DND-41 (cell line): ENCODE measurements at regions not wholly inside any gene's neighbourhood (a gene's known extent, or its start where the extent isn't known, plus 50 kb on each side); places are given as distances from the start of the nearest gene placed in this dataset.

Source experiments
- ATAC-seq: fragments of 200-7000 bp; cut with Tn5 transposase; 3 replicates; pipeline ENCODE4 v1.9.1; 2021; ENCODE audit warnings: low read depth; ENCODE audit not compliant: insufficient read depth
- DNase-seq: peaks from one replicate; pipeline ENCODE4 v3.0.0-alpha.2; 2020
- H2AFZ ChIP-seq: 2 replicates; pipeline ENCODE4 v1.6.0; 2012; ENCODE audit warnings: low read depth, low read length
- H3K27ac ChIP-seq: 2 replicates; pipeline ENCODE4 v1.5.1; 2012; ENCODE audit warnings: low read length, inconsistent platforms
- H3K27me3 ChIP-seq: fragments of 200-600 bp; sonication (generic); 2 replicates; pipeline ENCODE4 v1.6.0; 2012; ENCODE audit warnings: low read length, mild to moderate bottlenecking, inconsistent platforms; ENCODE audit not compliant: insufficient read depth, poor library complexity
- H3K36me3 ChIP-seq: 2 replicates; pipeline ENCODE4 v1.5.1; 2012; ENCODE audit warnings: low read length, inconsistent platforms; ENCODE audit not compliant: insufficient read depth
- H3K4me1 ChIP-seq: 2 replicates; pipeline ENCODE4 v1.5.1; 2012; ENCODE audit warnings: mild to moderate bottlenecking, low read length; ENCODE audit not compliant: insufficient read depth
- H3K4me2 ChIP-seq: 2 replicates; pipeline ENCODE4 v1.6.0; 2012; ENCODE audit warnings: mild to moderate bottlenecking, moderate library complexity, low read length, inconsistent platforms; ENCODE audit not compliant: insufficient read depth
- H3K4me3 ChIP-seq, 2 experiments: fragments of 200-600 bp in 1 of 2; shearing (Covaris generic) in 1 of 2; 2 replicates each; pipeline ENCODE4 v1.5.1; 2012 to 2016; ENCODE audit warnings: inconsistent platforms in 2 of 2, low read length in 2 of 2, mild to moderate bottlenecking in 2 of 2, low read depth in 1 of 2, moderate library complexity in 1 of 2
- H3K79me2 ChIP-seq: 2 replicates; pipeline ENCODE4 v1.6.0; 2012; ENCODE audit warnings: low read length, inconsistent platforms; ENCODE audit not compliant: insufficient read depth
- H3K9ac ChIP-seq: 2 replicates; pipeline ENCODE4 v1.6.0; 2012; ENCODE audit warnings: low read depth, mild to moderate bottlenecking, inconsistent platforms, low read length, moderate library complexity
- H3K9me3 ChIP-seq: 2 replicates; pipeline ENCODE4 v1.5.1; 2012; ENCODE audit warnings: low read length, moderate library complexity, mild to moderate bottlenecking, inconsistent platforms; ENCODE audit not compliant: insufficient read depth, severe bottlenecking
- H4K20me1 ChIP-seq: 2 replicates; pipeline ENCODE4 v1.6.0; 2012; ENCODE audit warnings: low read length; ENCODE audit not compliant: insufficient read depth
- EZH2 ChIP-seq: IDR thresholded peaks from 3 replicates; pipeline ENCODE4 v1.6.1; 2012; ENCODE audit warnings: borderline replicate concordance, low read depth, mild to moderate bottlenecking, moderate library complexity, low read length, inconsistent platforms; ENCODE audit not compliant: severe bottlenecking
- TF ChIP-seq, protein P1 (sequence below): IDR thresholded peaks from 2 replicates; pipeline ENCODE4 v1.5.1; 2012; ENCODE audit warnings: borderline replicate concordance, low read length, moderate library complexity, mild to moderate bottlenecking; ENCODE audit not compliant: poor library complexity, severe bottlenecking; ENCODE audit errors: extremely low read depth

DNA sequence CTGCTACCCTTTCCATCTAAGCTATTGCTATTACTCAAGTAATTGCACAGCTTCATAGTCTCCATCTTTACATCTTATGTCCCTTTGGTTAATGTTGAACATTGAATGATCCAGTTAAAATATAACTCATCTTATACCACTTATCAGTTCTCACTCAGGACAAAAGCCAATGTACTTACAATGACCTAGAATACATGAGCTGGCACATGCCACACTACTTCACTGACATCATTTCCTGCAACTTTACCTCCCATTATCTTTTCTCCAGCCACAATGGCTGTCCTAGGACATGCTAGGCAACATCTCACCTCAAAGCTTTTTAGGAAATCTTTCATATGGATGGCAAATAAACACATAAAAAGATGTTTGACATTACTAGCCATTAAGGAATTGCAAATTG, 309.2 kb downstream of the FOXG1 start:
- H3K9me3 ChIP-seq, result no peaks in the 10 kb centered on the region
- no peaks in the 10 kb centered on the region for H3K4me1 ChIP-seq
- no peak overlapping the region for H2AFZ ChIP-seq

DNA sequence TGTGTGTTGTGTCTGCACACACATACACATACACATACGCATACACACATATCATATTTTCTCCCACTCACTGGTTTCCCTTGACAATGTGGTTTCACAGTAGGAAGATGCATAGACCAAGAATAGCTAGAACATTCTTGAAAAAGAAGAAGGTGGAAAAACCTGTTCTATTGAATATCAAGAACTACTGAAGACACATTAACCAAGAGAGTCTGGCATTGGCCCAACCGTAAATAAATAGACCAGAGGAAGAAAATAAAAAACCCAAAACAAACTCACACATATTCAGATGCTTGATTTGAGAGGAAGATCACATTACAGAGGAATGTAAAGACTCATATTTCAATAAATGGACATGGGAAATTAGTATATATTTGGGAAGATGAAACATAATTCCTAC, 311.3 kb downstream of the FOXG1 start:
- DNase-seq, result no peak

More for the DNA sequence above, 309.2 kb downstream of the FOXG1 start:
- Histone ChIP-seq H4K20me1 (no peaks in the 10 kb centered on the region), H3K4me3 (no peak overlapping the region), H3K36me3 (no peaks in the 10 kb centered on the region), H3K9ac (no peak overlapping the region), H3K27me3 (no peaks in the 10 kb centered on the region), H3K79me2 (no peaks in the 10 kb centered on the region), H3K27ac (no peak overlapping the region), H3K4me2 (no peak overlapping the region)
- DNase-seq (no peak), ATAC-seq (no peak)
- TF ChIP-seq, protein P1, sequence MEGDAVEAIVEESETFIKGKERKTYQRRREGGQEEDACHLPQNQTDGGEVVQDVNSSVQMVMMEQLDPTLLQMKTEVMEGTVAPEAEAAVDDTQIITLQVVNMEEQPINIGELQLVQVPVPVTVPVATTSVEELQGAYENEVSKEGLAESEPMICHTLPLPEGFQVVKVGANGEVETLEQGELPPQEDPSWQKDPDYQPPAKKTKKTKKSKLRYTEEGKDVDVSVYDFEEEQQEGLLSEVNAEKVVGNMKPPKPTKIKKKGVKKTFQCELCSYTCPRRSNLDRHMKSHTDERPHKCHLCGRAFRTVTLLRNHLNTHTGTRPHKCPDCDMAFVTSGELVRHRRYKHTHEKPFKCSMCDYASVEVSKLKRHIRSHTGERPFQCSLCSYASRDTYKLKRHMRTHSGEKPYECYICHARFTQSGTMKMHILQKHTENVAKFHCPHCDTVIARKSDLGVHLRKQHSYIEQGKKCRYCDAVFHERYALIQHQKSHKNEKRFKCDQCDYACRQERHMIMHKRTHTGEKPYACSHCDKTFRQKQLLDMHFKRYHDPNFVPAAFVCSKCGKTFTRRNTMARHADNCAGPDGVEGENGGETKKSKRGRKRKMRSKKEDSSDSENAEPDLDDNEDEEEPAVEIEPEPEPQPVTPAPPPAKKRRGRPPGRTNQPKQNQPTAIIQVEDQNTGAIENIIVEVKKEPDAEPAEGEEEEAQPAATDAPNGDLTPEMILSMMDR, result no peak
- no peak for TF ChIP-seq EZH2

DNA sequence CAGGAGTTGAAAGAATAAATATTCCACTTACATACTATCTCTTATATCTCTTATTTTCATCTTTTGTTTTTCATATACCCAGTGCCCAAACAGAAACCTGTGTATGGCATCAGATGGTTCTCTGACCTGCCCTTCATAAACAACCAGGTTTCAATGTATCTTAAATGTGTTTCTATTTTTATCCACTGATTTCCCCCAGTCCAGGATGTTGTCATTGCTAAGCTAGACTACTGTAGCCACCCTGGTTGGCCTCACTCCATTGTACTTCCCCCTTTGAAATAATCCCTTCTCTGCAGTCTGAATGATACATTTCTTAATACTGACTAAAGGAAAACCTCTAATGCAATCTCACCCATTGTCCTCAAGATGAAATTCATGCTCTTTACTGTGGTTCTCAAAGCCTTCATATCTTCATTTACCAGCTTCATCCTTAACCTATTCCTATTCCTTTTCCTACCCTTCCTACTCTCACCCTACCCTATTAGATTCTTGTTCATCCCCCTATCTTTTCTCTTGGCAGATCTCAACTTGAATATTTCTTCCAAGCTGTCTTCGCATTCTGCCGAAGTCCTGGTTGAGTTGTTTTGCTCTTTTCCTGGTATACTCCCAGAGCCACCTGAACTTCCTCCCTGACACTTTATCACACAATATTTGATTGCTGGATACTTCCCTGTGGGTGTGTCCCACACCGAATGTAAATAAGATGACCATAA, 312.4 kb downstream of the FOXG1 start:
- H3K4me2 ChIP-seq, result no peak overlapping the region
- TF ChIP-seq, protein P1, result no peak
- no peak for TF ChIP-seq EZH2
- H3K36me3 ChIP-seq, result no peaks in the 10 kb centered on the region
- no peak for ATAC-seq
- H3K79me2 ChIP-seq, result no peaks in the 10 kb centered on the region
- H3K9me3 ChIP-seq, result no peaks in the 10 kb centered on the region
- no peak overlapping the region for H3K27ac ChIP-seq
- no peaks in the 10 kb centered on the region for H3K27me3 ChIP-seq
- no peak overlapping the region for H3K4me3 ChIP-seq
- H2AFZ ChIP-seq, result no peak overlapping the region
- H3K4me1 ChIP-seq, result no peaks in the 10 kb centered on the region
- H3K9ac ChIP-seq, result no peak overlapping the region
- no peak for DNase-seq
- no peaks in the 10 kb centered on the region for H4K20me1 ChIP-seq

More for the DNA sequence above, 311.3 kb downstream of the FOXG1 start:
- Histone ChIP-seq H2AFZ (no peak overlapping the region), H3K4me2 (no peak overlapping the region), H4K20me1 (no peaks in the 10 kb centered on the region), H3K9ac (no peak overlapping the region), H3K27me3 (no peaks in the 10 kb centered on the region), H3K4me3 (no peak overlapping the region), H3K9me3 (no peaks in the 10 kb centered on the region), H3K4me1 (no peaks in the 10 kb centered on the region), H3K79me2 (no peaks in the 10 kb centered on the region), H3K36me3 (no peaks in the 10 kb centered on the region), H3K27ac (no peak overlapping the region)
- no peak for ATAC-seq
- TF ChIP-seq EZH2, result no peak
- TF ChIP-seq, protein P1, result no peak

DNA sequence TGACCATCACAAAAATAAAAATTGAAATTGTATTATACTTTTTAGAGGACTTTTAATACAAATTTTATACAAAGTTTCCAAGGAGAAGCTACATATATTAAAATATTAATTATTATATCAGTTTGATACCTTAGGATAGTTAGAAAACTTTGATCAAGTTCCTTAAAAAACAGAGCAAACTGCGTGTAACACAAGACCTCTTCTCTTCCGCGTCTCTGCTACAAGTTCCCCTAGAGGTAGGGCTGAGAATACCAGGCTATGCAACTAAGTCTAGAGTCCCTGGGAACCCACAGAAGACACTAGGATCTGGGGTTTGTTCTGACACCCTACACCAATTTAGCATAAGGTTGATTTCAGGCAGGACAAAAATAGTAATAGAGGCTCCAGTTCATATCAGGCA, 319.0 kb downstream of the FOXG1 start:
- Histone ChIP-seq H3K9ac (no peak overlapping the region), H3K9me3 (no peaks in the 10 kb centered on the region), H4K20me1 (no peaks in the 10 kb centered on the region), H3K27me3 (no peaks in the 10 kb centered on the region), H3K36me3 (no peaks in the 10 kb centered on the region), H2AFZ (no peak overlapping the region), H3K79me2 (no peaks in the 10 kb centered on the region), H3K27ac (no peak overlapping the region), H3K4me3 (no peak overlapping the region), H3K4me2 (no peak overlapping the region), H3K4me1 (no peaks in the 10 kb centered on the region)
- no peak for ATAC-seq
- no peak for DNase-seq
- no peak for TF ChIP-seq EZH2
- TF ChIP-seq, protein P1, result no peak
